Peyer's patch (tissue), 4 donors: ENCODE measurements at regions not wholly inside any gene's neighbourhood (a gene's known extent, or its start where the extent isn't known, plus 50 kb on each side); places are given as distances from the start of the nearest gene placed in this dataset.

ENCODE experiments used
- CTCF ChIP-seq, 6 experiments: fragments of 450-650 bp in 4 of 6; fragments of 200-600 bp in 2 of 6; sonication (generic) in 1 of 6; IDR thresholded peaks; one replicate each; pipeline ENCODE4 v1.5.1; 2017 to 2019; ENCODE audit warnings: antibody characterized with exemption in 6 of 6, mild to moderate bottlenecking in 3 of 6, moderate library complexity in 1 of 6
- POLR2A ChIP-seq, 2 donors: fragments of 450-650 bp; IDR thresholded peaks; one replicate each; pipeline ENCODE4 v1.5.1; 2017; ENCODE audit warnings: antibody characterized with exemption in 2 of 2, mild to moderate bottlenecking in 2 of 2, moderate library complexity in 2 of 2

- TF ChIP-seq CTCF (IDR thresholded peaks at IDR 0.05), result no peak
- TF ChIP-seq POLR2A (IDR thresholded peaks at IDR 0.05), result no peak
Observed at GRCh38 chr2:150230004-150230403, 257.5 kb downstream of the RND3 start.
